ENCODE measurements at regions not wholly inside any gene's neighbourhood (a gene's known extent, or its start where the extent isn't known, plus 50 kb on each side); places are given as distances from the start of the nearest gene placed in this dataset.
"Not testable (repeated sequence)": the region's sequence is repeated elsewhere in the genome, so short reads cannot be mapped to it uniquely, and the experiment has no call there.

DNA sequence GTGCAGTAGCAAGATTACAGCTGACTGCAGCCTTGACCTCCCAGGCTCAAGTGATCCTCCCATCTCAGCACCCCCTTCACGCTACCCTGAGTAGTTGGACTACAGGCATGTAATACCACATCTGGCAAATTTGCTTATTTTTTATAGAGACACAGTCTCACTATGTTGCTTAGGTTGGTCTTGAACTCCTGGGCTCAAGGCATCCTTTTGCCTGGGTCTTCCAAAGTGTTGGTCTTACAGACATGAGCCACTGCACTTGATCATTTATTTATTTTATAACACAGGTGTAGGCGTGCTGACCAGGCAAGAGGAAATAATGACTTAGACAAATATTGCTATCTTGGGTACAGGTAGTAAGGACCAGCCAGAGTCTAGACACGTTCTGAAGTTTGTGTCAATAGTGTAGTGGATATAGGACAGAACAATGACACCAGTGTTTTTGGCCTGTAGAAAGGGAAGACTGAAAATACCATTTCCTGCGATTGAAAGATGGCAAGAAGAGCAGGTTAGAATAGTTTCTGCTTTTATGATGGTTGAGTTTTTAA lies 71.0 kb upstream of the THUMPD2 start:
- DNase-seq (ENCODE audit: low read depth, low spot score): no peak
- no peak overlapping the region for H3K4me3 ChIP-seq (ENCODE audit: low read length)

- H3K4me3 ChIP-seq (ENCODE audit: low read length): no peak overlapping the region
- DNase-seq (ENCODE audit: low read depth, low spot score): no peak
Observed at GRCh38 chr2:39849064-39849463, 70.0 kb upstream of the THUMPD2 start.

DNA sequence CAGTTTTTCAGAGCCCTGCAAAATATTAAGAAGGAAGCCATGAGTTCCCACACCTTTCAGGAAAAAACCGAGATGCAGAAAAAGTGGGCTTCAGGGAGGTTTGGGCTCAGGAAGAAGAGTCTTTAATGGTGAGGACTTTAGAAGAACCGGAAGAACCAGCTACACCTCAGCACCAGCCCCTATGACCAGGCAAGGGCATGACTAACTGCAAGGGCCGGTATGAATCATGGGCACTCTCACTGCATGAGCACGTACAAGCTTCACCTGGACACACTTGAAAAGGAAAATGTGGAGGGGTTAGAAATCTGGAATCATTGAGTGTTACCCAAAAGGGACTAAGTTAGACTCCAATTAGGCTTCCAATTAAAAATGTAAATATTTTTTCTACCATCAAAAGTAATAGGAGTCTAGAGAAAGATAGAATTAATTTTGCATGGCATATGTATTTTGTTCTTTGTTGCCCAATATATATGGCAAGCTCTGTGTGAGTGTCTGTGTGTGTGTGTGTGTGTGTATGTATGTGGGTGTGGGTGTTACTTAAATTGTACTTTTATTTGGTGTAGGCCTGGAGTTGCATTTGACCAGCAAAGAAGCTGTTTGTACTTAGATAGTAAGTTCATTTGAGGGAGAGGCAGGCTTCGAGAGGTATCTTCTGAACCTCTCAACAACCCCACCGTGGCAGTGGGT lies 66.5 kb upstream of the THUMPD2 start:
- H3K4me3 ChIP-seq (ENCODE audit: low read length): no peak overlapping the region
- no peak for DNase-seq (ENCODE audit: low read depth, low spot score)

- no peak for DNase-seq (ENCODE audit: low read depth, low spot score)
- H3K4me3 ChIP-seq (ENCODE audit: low read length): no peak overlapping the region
Observed at GRCh38 chr2:39839261-39839848, 60.3 kb upstream of the THUMPD2 start.

- H3K4me3 ChIP-seq (ENCODE audit: low read length): no peak overlapping the region
- DNase-seq (ENCODE audit: low read depth, low spot score): no peak
Observed at GRCh38 chr2:39838589-39838988, 59.5 kb upstream of the THUMPD2 start.

GRCh38 chr2:39837856-39838453 lies 58.9 kb upstream of the THUMPD2 start:
- no peak overlapping the region for H3K4me3 ChIP-seq (ENCODE audit: low read length)
- DNase-seq (ENCODE audit: low read depth, low spot score): peak; percentile 25

DNA sequence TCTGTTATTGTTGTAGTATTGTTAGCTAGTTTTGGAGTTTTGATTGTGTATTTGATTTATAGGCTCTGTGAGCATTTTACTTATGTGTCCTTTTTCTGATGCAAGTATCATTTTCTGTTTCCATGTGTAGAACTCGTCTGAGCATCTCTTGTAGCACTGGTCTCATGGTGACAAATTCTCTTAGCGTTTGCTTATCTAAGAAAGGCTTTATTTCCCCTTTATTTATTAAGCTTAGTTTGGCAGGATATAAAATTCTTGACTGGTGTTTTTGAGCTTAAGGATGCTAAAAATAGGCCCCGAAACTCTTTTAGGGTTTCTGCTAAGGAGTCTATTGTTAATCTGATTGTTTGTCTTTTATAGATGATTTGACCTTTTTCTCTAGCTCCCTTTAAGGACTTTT lies 57.6 kb upstream of the THUMPD2 start:
- no peak for DNase-seq (ENCODE audit: low read depth, low spot score)
- H3K4me3 ChIP-seq (ENCODE audit: low read length): no peak overlapping the region

DNA sequence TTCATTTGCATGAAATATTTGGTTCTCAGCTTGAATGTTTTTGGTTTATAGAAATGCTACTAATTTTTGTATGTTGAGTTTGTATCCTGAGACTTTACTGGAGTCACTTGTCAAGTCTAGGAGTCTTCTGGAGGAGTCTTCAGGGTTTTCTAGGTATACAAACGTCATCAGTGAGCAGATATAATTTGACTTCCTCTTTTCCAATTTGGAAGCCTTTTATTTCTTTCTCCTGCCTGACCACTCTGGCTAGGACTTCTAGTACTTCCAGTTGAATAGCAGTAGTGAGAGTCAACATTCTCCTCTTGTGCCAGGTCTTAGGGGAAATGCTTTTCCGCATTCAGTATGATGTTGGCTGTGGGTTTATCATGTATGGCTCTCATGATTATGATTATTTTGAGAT lies 55.4 kb upstream of the THUMPD2 start:
- no peak for DNase-seq (ENCODE audit: low read depth, low spot score)
- H3K4me3 ChIP-seq (ENCODE audit: low read length): no peak overlapping the region

GRCh38 chr2:39830610-39831009 lies 51.6 kb upstream of the THUMPD2 start:
- H3K4me3 ChIP-seq (ENCODE audit: low read length); DNase-seq (ENCODE audit: low read depth, low spot score): not testable (repeated sequence)
